Panc1 (cell line): ENCODE measurements at regions not wholly inside any gene's neighbourhood (a gene's known extent, or its start where the extent isn't known, plus 50 kb on each side); places are given as distances from the start of the nearest gene placed in this dataset.

Experiments
- CTCF ChIP-seq: fragments of 450-650 bp; IDR thresholded peaks from 2 replicates; pipeline ENCODE4 v1.5.1; 2017; ENCODE audit warnings: mild to moderate bottlenecking
- POLR2AphosphoS5 ChIP-seq: IDR thresholded peaks from 2 replicates; pipeline ENCODE4 v1.6.1; 2012; ENCODE audit warnings: mild to moderate bottlenecking, low read depth, low read length, moderate library complexity
- SIN3A ChIP-seq: IDR thresholded peaks from 2 replicates; pipeline ENCODE4 v1.6.1; 2012; ENCODE audit warnings: low read depth, mild to moderate bottlenecking, low read length, moderate library complexity, borderline replicate concordance; ENCODE audit not compliant: insufficient read depth
- TCF7L2 ChIP-seq: IDR thresholded peaks from 2 replicates; pipeline ENCODE4 v1.6.1; 2011; ENCODE audit warnings: mild to moderate bottlenecking, low read depth, low read length, inconsistent platforms

- TF ChIP-seq POLR2AphosphoS5 (no peak), CTCF (no peak), TCF7L2 (no peak), SIN3A (no peak)
These were observed 214.6 kb upstream of the CTSO start for GRCh38 chr4:156168288-156168687.
